GM12864 (cell line): ENCODE measurements at regions not wholly inside any gene's neighbourhood (a gene's known extent, or its start where the extent isn't known, plus 50 kb on each side); places are given as distances from the start of the nearest gene placed in this dataset.

Experiments
- DNase-seq: peaks from one replicate; pipeline ENCODE4 v3.0.0-alpha.2; 2011; ENCODE audit warnings: low read depth
- H3K4me3 ChIP-seq: 2 replicates; pipeline ENCODE4 v1.5.1; 2011; ENCODE audit warnings: mild to moderate bottlenecking, low read depth, low read length, control low read depth
- TF ChIP-seq, protein P1 (sequence below): IDR thresholded peaks from 2 replicates; pipeline ENCODE4 v1.5.1; 2011; ENCODE audit warnings: low read depth, mild to moderate bottlenecking, moderate library complexity, low read length, control low read depth, inconsistent platforms; ENCODE audit errors: missing control alignments

DNA sequence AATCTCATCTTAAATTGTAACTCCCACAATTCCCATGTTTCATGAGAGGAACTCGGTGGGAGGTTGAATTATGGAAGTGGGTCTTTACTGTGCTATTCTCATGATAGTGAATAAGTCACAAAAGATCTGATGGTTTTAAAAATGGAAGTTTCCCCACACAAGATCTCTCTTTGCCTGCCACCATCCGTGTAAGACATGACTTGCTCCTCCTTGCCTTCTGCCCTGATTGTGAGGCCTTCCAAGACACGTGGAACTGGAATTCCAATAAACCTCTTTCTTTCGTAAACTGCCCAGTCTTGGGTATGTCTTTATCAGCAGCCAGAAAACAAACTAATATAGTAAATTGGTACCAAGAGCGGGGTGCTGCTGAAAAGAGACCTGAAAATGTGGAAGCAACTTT is 761.6 kb upstream of the RGS18 start:
- H3K4me3 ChIP-seq, result no peak overlapping the region
- TF ChIP-seq, protein P1, sequence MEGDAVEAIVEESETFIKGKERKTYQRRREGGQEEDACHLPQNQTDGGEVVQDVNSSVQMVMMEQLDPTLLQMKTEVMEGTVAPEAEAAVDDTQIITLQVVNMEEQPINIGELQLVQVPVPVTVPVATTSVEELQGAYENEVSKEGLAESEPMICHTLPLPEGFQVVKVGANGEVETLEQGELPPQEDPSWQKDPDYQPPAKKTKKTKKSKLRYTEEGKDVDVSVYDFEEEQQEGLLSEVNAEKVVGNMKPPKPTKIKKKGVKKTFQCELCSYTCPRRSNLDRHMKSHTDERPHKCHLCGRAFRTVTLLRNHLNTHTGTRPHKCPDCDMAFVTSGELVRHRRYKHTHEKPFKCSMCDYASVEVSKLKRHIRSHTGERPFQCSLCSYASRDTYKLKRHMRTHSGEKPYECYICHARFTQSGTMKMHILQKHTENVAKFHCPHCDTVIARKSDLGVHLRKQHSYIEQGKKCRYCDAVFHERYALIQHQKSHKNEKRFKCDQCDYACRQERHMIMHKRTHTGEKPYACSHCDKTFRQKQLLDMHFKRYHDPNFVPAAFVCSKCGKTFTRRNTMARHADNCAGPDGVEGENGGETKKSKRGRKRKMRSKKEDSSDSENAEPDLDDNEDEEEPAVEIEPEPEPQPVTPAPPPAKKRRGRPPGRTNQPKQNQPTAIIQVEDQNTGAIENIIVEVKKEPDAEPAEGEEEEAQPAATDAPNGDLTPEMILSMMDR, result no peak
- DNase-seq, result no peak

DNA sequence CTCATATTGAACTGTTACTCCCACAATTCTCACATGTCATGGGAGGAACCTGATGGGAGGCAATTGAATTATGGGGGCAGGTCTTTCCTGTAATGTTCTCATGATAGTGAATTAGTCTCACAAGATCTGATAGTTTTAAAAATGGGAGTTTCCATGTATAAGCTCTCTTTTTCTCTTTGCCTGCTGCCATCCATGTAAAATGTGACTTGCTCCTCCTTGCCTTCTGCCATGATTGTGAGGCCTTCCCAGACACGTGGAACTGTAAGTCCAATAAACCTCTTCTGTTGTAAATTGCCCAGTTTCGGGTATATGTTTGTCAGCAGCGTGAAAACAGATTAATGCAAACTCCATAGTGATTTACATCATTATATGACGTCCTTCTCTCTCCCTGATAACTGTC is 759.7 kb upstream of the RGS18 start:
- DNase-seq, result no peak
- H3K4me3 ChIP-seq, result no peak overlapping the region
- TF ChIP-seq, protein P1, result no peak

DNA sequence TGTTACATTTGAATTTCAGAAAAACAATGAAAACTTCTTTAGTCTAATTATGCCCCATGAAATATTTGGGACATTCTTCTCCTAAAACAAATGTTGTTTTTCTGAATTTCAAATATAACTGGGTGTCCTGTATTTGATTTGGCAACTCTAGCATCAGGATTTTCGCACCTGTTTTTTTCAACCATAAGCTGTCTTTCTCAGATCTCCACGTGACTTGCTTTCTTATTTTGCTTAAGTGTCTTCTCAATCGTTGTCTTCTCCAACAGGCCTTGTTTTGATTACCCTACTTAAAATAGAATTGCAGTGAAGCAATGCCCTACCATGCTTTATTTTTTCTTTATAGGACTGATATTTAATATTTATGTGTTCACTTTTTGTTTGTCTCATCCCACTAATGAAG is 752.8 kb upstream of the RGS18 start:
- no peak overlapping the region for H3K4me3 ChIP-seq
- TF ChIP-seq, protein P1, result no peak
- no peak for DNase-seq

DNA sequence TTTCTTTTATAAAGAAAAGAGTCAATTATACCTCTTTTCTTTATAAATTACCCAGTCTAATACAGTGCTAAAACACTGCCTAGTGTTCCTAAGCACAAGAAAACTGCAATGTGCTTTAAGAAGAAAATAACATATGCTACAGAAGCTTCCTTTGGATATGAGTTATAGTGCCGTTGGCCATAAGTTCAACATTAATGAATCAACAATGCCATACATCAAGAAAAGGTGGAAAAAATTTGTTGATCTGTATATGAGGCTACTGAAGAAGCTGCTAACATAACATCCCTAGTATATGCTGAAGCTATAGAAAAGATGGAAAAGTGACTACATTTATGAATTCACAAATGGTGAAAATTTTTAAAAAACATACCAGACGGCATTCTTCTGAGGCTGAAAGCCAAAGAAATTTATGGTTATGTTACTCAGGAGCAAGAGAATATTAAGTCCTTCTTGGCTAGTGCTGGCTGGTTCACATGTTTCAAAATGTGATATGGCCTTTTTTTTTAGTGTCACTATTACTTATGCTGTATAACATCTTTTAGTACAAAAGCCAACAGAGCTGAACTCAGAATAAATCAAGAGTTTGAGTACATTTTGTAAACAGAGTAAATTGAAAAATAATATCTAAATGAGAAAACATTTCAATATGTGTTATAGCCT is 743.2 kb upstream of the RGS18 start:
- DNase-seq, result no peak
- TF ChIP-seq, protein P1, result no peak
- H3K4me3 ChIP-seq, result no peak overlapping the region

DNA sequence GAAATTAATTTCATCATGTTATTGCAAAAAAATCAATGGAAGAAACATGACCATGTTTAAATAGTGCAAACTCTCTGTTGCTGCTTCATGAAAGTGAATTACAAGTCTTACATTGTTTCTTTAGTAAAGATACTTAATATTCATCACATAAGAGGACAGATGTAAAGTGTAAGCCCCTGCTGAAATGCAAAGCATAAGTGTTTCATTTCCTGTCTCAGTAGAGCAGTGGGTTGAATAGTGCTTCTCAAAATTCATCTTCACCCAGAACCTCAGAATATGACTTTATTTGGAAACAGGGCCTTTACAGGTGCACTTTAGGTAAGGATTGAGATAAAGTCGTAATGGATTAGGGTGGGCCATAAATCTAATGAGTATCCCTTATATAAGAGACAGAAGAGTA is 738.4 kb upstream of the RGS18 start:
- TF ChIP-seq, protein P1, result no peak
- no peak for DNase-seq
- no peak overlapping the region for H3K4me3 ChIP-seq

DNA sequence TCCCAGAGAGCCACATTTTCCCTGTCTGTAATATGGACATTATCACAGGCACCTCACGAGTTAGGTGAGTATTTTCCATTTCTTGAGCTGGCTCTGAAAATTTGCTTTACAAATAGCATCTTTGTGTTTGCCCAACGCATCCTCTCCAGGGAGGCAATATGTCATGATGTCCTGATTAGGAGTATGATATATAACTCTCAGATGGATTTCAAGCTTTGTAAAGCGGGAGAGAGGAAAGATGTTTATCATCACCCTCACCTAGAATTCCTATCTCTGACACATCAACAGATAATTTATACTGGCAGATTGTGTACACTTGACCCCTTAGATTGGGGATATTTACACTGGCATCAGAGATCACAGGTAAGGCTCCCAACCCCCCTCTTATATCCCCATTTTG is 730.7 kb upstream of the RGS18 start:
- H3K4me3 ChIP-seq, result no peak overlapping the region
- no peak for DNase-seq
- TF ChIP-seq, protein P1, result no peak

DNA sequence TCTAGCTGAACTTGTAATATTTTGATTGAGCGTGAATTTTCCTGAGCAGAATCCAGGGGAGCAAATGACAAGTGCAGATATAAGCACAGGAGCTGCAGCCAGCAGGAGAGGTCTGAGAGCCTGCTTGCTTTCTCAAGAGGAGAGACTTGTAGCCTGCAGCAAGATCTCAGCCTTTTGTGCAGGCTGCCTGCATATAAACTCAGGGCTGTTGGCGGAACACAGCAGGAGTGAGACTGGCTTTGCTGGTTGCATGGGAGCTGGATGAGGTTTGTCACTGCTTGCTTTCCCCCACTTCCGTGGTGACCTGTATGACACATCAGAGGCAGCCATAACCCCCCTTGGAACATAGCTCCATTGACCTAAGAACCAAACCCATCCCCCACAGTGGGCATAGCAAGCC is 725.4 kb upstream of the RGS18 start:
- no peak for DNase-seq
- TF ChIP-seq, protein P1, result no peak

More for the DNA sequence above, 725.4 kb upstream of the RGS18 start:
- H3K4me3 ChIP-seq, result no peak overlapping the region
